ENCODE measurements at regions not wholly inside any gene's neighbourhood (a gene's known extent, or its start where the extent isn't known, plus 50 kb on each side); places are given as distances from the start of the nearest gene placed in this dataset.

DNA sequence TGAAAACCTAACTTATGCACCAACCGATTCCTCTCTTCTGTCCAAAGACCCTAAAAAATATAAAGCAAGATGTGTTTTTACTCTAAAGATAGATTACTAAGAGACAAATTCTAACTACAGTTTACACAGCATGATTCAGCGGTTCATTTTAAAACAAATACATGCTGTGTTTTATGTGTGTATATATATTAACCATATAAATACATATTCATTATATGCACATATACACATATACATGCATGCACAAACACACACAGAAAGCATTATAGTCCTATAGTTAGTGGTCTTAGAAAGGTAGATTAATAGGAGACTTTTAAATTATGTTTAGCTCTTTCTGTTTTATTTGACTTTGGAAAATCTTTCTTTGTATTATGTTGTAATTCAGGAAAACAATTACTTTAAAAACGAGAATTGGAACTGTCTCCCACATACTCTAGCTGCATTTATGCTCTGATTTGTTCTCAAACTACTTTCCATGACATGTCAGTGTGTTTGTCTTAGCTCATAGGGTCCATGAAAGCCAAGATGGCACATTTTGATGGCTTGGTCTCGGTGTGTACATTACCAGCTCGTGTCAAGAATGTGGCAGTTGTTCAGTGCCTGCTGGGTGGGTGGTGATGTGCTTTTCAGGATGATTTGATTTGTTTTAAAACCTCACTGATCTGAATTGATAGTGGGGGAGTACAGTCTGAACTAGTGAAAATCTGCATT, 548.8 kb upstream of the SALL1 start:
- Histone ChIP-seq H3K36me3 (ENCODE audit: insufficient read depth) (no peaks in the 10 kb centered on the region), H4K20me1 (replicated peaks; ENCODE audit: insufficient read depth) (no peaks in the 10 kb centered on the region), H3K4me1 (ENCODE audit: insufficient read depth) (no peaks in the 10 kb centered on the region), H3K9me2 (ENCODE audit: insufficient read depth) (0 out of 2 replicates have a peak, but pooled peaks cover 4% of the 10 kb centered on the region), H3K4me3 (no peak overlapping the region), H3K27me3 (ENCODE audit: insufficient read depth) (no peaks in the 10 kb centered on the region), H3K4me2 (no peak overlapping the region), H3K79me2 (replicated peaks; ENCODE audit: insufficient read depth) (no peaks in the 10 kb centered on the region), H2AFZ (no peak overlapping the region), H3K27ac (ENCODE audit: low read depth) (no peak overlapping the region), H3F3A (replicated peaks; ENCODE audit: low read depth) (no peaks in the 10 kb centered on the region)
- peaks cover 19% of the 10 kb centered on the region for H3K9me3 Mint-ChIP-seq
- H3K27ac Mint-ChIP-seq = no peak overlapping the region
- ATAC-seq = no peak
- H3K36me3 Mint-ChIP-seq (ENCODE audit: low read depth) = peaks cover 11% of the 10 kb centered on the region
- H3K27me3 Mint-ChIP-seq (ENCODE audit: insufficient read depth, low read depth, poor library complexity) = no peaks in the 10 kb centered on the region
- DNase-seq (ENCODE audit: low spot score) = no peak
- no peak overlapping the region for H3K4me3 Mint-ChIP-seq
- peaks cover 7% of the 10 kb centered on the region; the same call in 2 of the 3 replicates for H3K4me1 Mint-ChIP-seq
- TF ChIP-seq JUNB (IDR thresholded peaks at IDR 0.05; ENCODE audit: unreplicated experiment) (no peak), ZNF114 (CRISPR knock-in tag; IDR thresholded peaks at IDR 0.05) (no peak)
- TF ChIP-seq, protein P1, sequence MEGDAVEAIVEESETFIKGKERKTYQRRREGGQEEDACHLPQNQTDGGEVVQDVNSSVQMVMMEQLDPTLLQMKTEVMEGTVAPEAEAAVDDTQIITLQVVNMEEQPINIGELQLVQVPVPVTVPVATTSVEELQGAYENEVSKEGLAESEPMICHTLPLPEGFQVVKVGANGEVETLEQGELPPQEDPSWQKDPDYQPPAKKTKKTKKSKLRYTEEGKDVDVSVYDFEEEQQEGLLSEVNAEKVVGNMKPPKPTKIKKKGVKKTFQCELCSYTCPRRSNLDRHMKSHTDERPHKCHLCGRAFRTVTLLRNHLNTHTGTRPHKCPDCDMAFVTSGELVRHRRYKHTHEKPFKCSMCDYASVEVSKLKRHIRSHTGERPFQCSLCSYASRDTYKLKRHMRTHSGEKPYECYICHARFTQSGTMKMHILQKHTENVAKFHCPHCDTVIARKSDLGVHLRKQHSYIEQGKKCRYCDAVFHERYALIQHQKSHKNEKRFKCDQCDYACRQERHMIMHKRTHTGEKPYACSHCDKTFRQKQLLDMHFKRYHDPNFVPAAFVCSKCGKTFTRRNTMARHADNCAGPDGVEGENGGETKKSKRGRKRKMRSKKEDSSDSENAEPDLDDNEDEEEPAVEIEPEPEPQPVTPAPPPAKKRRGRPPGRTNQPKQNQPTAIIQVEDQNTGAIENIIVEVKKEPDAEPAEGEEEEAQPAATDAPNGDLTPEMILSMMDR (conservative IDR thresholded peaks at IDR 0.05; ENCODE audit: low read depth in 2 of 2) = no peak

DNA sequence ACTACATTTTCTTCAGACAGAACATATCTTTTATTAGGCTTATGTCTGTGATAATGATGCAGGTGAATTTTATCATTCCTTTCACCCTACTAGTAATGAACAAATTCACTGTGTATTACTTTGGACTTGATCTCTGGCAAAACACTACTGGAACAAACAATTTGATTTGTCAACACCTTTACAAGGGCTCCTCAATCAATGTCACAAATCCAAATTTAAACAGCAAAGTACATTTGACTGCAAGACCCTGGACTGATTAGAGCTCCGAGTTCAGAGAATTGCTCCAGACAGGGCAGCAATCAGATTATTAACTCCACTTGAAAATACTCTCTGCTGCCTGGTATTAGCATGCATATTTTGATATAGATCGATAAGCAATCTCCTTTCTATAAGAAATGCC, 547.6 kb upstream of the SALL1 start:
- Histone ChIP-seq H3K79me2 (replicated peaks; ENCODE audit: insufficient read depth) (no peaks in the 10 kb centered on the region), H3K9me2 (ENCODE audit: insufficient read depth) (0 out of 2 replicates have a peak, but pooled peaks cover 4% of the 10 kb centered on the region), H3K27me3 (ENCODE audit: insufficient read depth) (no peaks in the 10 kb centered on the region), H3K36me3 (ENCODE audit: insufficient read depth) (no peaks in the 10 kb centered on the region), H4K20me1 (replicated peaks; ENCODE audit: insufficient read depth) (no peaks in the 10 kb centered on the region), H3K4me3 (no peak overlapping the region), H2AFZ (no peak overlapping the region), H3K27ac (ENCODE audit: low read depth) (no peak overlapping the region), H3K4me2 (no peak overlapping the region), H3F3A (replicated peaks; ENCODE audit: low read depth) (no peaks in the 10 kb centered on the region), H3K4me1 (ENCODE audit: insufficient read depth) (no peaks in the 10 kb centered on the region)
- peaks cover 7% of the 10 kb centered on the region; the same call in 2 of the 3 replicates for H3K4me1 Mint-ChIP-seq
- H3K36me3 Mint-ChIP-seq (ENCODE audit: low read depth) = peaks cover under 1% of the 10 kb centered on the region; the same call in 2 of the 3 replicates
- ATAC-seq = no peak
- no peaks in the 10 kb centered on the region for H3K27me3 Mint-ChIP-seq (ENCODE audit: insufficient read depth, low read depth, poor library complexity)
- H3K27ac Mint-ChIP-seq = no peak overlapping the region
- H3K4me3 Mint-ChIP-seq = no peak overlapping the region
- TF ChIP-seq, protein P1 (conservative IDR thresholded peaks at IDR 0.05; ENCODE audit: low read depth in 2 of 2) = no peak
- TF ChIP-seq POLR2AphosphoS5 (IDR thresholded peaks at IDR 0.05; ENCODE audit: low read depth) = no peak
- TF ChIP-seq, protein P2, sequence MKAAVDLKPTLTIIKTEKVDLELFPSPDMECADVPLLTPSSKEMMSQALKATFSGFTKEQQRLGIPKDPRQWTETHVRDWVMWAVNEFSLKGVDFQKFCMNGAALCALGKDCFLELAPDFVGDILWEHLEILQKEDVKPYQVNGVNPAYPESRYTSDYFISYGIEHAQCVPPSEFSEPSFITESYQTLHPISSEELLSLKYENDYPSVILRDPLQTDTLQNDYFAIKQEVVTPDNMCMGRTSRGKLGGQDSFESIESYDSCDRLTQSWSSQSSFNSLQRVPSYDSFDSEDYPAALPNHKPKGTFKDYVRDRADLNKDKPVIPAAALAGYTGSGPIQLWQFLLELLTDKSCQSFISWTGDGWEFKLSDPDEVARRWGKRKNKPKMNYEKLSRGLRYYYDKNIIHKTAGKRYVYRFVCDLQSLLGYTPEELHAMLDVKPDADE (IDR thresholded peaks at IDR 0.05) = no peak
- no peak for TF ChIP-seq JUNB (IDR thresholded peaks at IDR 0.05; ENCODE audit: unreplicated experiment)
- H3K9me3 Mint-ChIP-seq = peaks cover 16% of the 10 kb centered on the region
- no peak for DNase-seq (ENCODE audit: low spot score)
